ENCODE measurements at regions not wholly inside any gene's neighbourhood (a gene's known extent, or its start where the extent isn't known, plus 50 kb on each side); places are given as distances from the start of the nearest gene placed in this dataset.

- no peak for TF ChIP-seq POLR2A (IDR thresholded peaks at IDR 0.05)
- TF ChIP-seq CTCF (IDR thresholded peaks at IDR 0.05) = no peak
- no peak for TF ChIP-seq POLR2AphosphoS5 (IDR thresholded peaks at IDR 0.05)
- TF ChIP-seq EP300 (IDR thresholded peaks at IDR 0.05) = no peak
These were observed 79.4 kb upstream of the PRKAR2B start for GRCh38 chr7:106965108-106965507.

Measured in gastroesophageal sphincter (tissue), 3 donors.